WTC11 (cell line): ENCODE measurements at regions not wholly inside any gene's neighbourhood (a gene's known extent, or its start where the extent isn't known, plus 50 kb on each side); places are given as distances from the start of the nearest gene placed in this dataset.

Experiments used
- ATAC-seq: fragments of 200-7000 bp; cut with Tn5 transposase; 2 replicates; pipeline ENCODE4 v1.10.0; 2021; ENCODE audit warnings: mild to moderate bottlenecking, moderate library complexity
- CTCF ChIA-PET: fragments of 300-600 bp; sonication (Branson Sonifier 250); formaldehyde crosslinking; loops from one replicate; lab custom pipeline; 2021; ENCODE audit warnings: antibody characterized with exemption; lab: Charles Lee
- POLR2A ChIA-PET: fragments of 350-600 bp; sonication (Branson Sonifier 250); formaldehyde crosslinking; loops from one replicate; lab custom pipeline; 2021; ENCODE audit warnings: antibody characterized with exemption; lab: Charles Lee
- DNase-seq: peaks from one replicate; pipeline ENCODE4 v3.0.0; 2021; ENCODE audit warnings: low spot score
- H3K27ac Mint-ChIP-seq: 2 replicates; pipeline ENCODE4 v1.8.0; 2021; ENCODE audit warnings: mixed read lengths
- H3K27me3 Mint-ChIP-seq: 2 replicates; pipeline ENCODE4 v1.8.0; 2021; ENCODE audit warnings: low read depth, mild to moderate bottlenecking, moderate library complexity, mixed read lengths
- H3K36me3 Mint-ChIP-seq: 2 replicates; pipeline ENCODE4 v1.8.0; 2021; ENCODE audit warnings: mixed read lengths
- H3K4me1 Mint-ChIP-seq: 2 replicates; pipeline ENCODE4 v1.8.0; 2022; ENCODE audit warnings: mixed read lengths
- H3K4me3 Mint-ChIP-seq: 2 replicates; pipeline ENCODE4 v1.8.0; 2021; ENCODE audit warnings: mild to moderate bottlenecking, moderate library complexity, mixed read lengths
- H3K9me3 Mint-ChIP-seq: 2 replicates; pipeline ENCODE4 v1.8.0; 2021; ENCODE audit warnings: mixed read lengths
- CDX4 ChIP-seq: fragments of 250-450 bp; sonication (Bioruptor Pico); IDR thresholded peaks from 2 replicates; pipeline ENCODE4 v1.9.0; 2021; ENCODE audit warnings: moderate library complexity, mild to moderate bottlenecking, inconsistent platforms, borderline replicate concordance
- CREM ChIP-seq: sonication (generic); formaldehyde crosslinking; IDR thresholded peaks from 2 replicates; pipeline ENCODE4 v1.8.1; 2022; ENCODE audit warnings: mild to moderate bottlenecking, missing genetic modification reagents, moderate library complexity
- ETV6 ChIP-seq: sonication (generic); formaldehyde crosslinking; IDR thresholded peaks from 2 replicates; pipeline ENCODE4 v1.8.1; 2022; ENCODE audit warnings: mild to moderate bottlenecking, missing genetic modification reagents
- KAT7 ChIP-seq: sonication (generic); formaldehyde crosslinking; IDR thresholded peaks from 2 replicates; pipeline ENCODE4 v1.8.1; 2023; ENCODE audit warnings: missing genetic modification reagents, mild to moderate bottlenecking, borderline replicate concordance
- NR3C1 ChIP-seq: sonication (generic); formaldehyde crosslinking; conservative IDR thresholded peaks from 2 replicates; pipeline ENCODE4 v1.8.1; 2023; ENCODE audit warnings: low read depth, mild to moderate bottlenecking, missing genetic modification reagents
- PRRX2 ChIP-seq: fragments of 250-450 bp; sonication (Bioruptor Pico); IDR thresholded peaks from 2 replicates; pipeline ENCODE4 v1.8.0; 2021; ENCODE audit warnings: mild to moderate bottlenecking
- RELA ChIP-seq: sonication (generic); formaldehyde crosslinking; IDR thresholded peaks from 2 replicates; pipeline ENCODE4 v1.8.1; 2022; ENCODE audit warnings: missing genetic modification reagents, mild to moderate bottlenecking, borderline replicate concordance
- SP1 ChIP-seq: sonication (generic); formaldehyde crosslinking; conservative IDR thresholded peaks from 2 replicates; pipeline ENCODE4 v1.8.1; 2022; ENCODE audit warnings: missing genetic modification reagents
- TEAD1 ChIP-seq: sonication (generic); formaldehyde crosslinking; IDR thresholded peaks from 2 replicates; pipeline ENCODE4 v1.8.0; 2022; ENCODE audit warnings: mild to moderate bottlenecking, missing genetic modification reagents
- ZBTB43 ChIP-seq: sonication (generic); formaldehyde crosslinking; IDR thresholded peaks from 2 replicates; pipeline ENCODE4 v1.8.1; 2023; ENCODE audit warnings: mild to moderate bottlenecking, missing genetic modification reagents
- ZNF138 ChIP-seq: sonication (generic); formaldehyde crosslinking; conservative IDR thresholded peaks from 2 replicates; pipeline ENCODE4 v1.8.1; 2022; ENCODE audit warnings: mild to moderate bottlenecking, moderate library complexity, missing genetic modification reagents
- ZNF219 ChIP-seq: sonication (generic); formaldehyde crosslinking; IDR thresholded peaks from 2 replicates; pipeline ENCODE4 v1.8.0; 2023; ENCODE audit warnings: missing genetic modification reagents, mild to moderate bottlenecking, borderline replicate concordance
- ZNF232 ChIP-seq: sonication (generic); formaldehyde crosslinking; IDR thresholded peaks from 2 replicates; pipeline ENCODE4 v1.8.0; 2022; ENCODE audit warnings: mild to moderate bottlenecking, missing genetic modification reagents
- ZNF423 ChIP-seq: fragments of 250-450 bp; sonication (Bioruptor Pico); IDR thresholded peaks from 2 replicates; pipeline ENCODE4 v2.1.2; 2022; ENCODE audit warnings: mild to moderate bottlenecking, moderate library complexity
- TF ChIP-seq, protein P1 (sequence below): sonication (generic); formaldehyde crosslinking; IDR thresholded peaks from 2 replicates; pipeline ENCODE4 v1.8.0; 2022; ENCODE audit warnings: mild to moderate bottlenecking, missing genetic modification reagents
- TF ChIP-seq, protein P2 (sequence below): sonication (generic); formaldehyde crosslinking; IDR thresholded peaks from 2 replicates; pipeline ENCODE4 v1.8.0; 2023; ENCODE audit warnings: mild to moderate bottlenecking, missing genetic modification reagents
- TF ChIP-seq, protein P3 (sequence below): sonication (generic); formaldehyde crosslinking; IDR thresholded peaks from 2 replicates; pipeline ENCODE4 v1.8.0; 2022; ENCODE audit warnings: mild to moderate bottlenecking, missing genetic modification reagents
- TF ChIP-seq, protein P4 (sequence below): fragments of 250-450 bp; sonication (Bioruptor Pico); IDR thresholded peaks from 2 replicates; pipeline ENCODE4 v1.9.0; 2021; ENCODE audit warnings: mild to moderate bottlenecking
- TF ChIP-seq, protein P5 (sequence below): sonication (generic); formaldehyde crosslinking; conservative IDR thresholded peaks from 2 replicates; pipeline ENCODE4 v1.8.1; 2022; ENCODE audit warnings: mild to moderate bottlenecking, missing genetic modification reagents

DNA sequence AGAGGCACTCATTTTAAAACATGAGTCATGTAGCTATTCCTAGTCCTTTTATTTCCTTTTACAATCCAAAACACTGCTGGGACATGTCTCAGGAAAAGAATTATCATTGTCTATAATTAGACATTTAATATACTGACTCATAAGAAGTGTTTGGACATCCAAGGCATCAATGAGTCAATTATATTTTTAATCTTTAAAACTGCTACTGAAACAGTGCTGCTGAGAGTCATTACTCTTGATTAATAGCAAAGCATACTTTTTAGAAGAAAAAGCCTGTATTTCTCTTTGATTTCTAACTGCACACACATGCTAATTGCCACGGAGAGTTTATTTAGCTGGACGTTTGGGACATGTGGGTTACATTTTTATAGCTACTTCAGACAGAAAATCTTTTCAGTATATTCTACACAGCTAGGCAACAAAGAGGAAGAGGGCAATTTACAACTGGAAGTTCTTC is 1249.0 kb upstream of the CDH18 start (continued):
- TF ChIP-seq, protein P1, sequence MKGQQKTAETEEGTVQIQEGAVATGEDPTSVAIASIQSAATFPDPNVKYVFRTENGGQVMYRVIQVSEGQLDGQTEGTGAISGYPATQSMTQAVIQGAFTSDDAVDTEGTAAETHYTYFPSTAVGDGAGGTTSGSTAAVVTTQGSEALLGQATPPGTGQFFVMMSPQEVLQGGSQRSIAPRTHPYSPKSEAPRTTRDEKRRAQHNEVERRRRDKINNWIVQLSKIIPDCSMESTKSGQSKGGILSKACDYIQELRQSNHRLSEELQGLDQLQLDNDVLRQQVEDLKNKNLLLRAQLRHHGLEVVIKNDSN (CRISPR knock-in tag): no peak
- no peak for TF ChIP-seq CDX4 (CRISPR knock-in tag)
- TF ChIP-seq, protein P2, sequence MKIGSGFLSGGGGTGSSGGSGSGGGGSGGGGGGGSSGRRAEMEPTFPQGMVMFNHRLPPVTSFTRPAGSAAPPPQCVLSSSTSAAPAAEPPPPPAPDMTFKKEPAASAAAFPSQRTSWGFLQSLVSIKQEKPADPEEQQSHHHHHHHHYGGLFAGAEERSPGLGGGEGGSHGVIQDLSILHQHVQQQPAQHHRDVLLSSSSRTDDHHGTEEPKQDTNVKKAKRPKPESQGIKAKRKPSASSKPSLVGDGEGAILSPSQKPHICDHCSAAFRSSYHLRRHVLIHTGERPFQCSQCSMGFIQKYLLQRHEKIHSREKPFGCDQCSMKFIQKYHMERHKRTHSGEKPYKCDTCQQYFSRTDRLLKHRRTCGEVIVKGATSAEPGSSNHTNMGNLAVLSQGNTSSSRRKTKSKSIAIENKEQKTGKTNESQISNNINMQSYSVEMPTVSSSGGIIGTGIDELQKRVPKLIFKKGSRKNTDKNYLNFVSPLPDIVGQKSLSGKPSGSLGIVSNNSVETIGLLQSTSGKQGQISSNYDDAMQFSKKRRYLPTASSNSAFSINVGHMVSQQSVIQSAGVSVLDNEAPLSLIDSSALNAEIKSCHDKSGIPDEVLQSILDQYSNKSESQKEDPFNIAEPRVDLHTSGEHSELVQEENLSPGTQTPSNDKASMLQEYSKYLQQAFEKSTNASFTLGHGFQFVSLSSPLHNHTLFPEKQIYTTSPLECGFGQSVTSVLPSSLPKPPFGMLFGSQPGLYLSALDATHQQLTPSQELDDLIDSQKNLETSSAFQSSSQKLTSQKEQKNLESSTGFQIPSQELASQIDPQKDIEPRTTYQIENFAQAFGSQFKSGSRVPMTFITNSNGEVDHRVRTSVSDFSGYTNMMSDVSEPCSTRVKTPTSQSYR (CRISPR knock-in tag): no peak
- TF ChIP-seq ZNF423: no peak
- TF ChIP-seq NR3C1 (CRISPR knock-in tag): no peak
- TF ChIP-seq, all 79 proteins: peak for 0

- no peak for ATAC-seq
- CTCF ChIA-PET: no interaction called here
- no peak overlapping the region for H3K4me3 Mint-ChIP-seq
- peaks cover 12% of the 10 kb centered on the region for H3K4me1 Mint-ChIP-seq
- no peak overlapping the region for H3K27ac Mint-ChIP-seq
- no peaks in the 10 kb centered on the region for H3K36me3 Mint-ChIP-seq
- DNase-seq: no peak
- POLR2A ChIA-PET: no interaction called here
- H3K9me3 Mint-ChIP-seq: peaks cover 4% of the 10 kb centered on the region; the same call in 1 of the 2 replicates
- H3K27me3 Mint-ChIP-seq: no peaks in the 10 kb centered on the region
- TF ChIP-seq TEAD1 (CRISPR knock-in tag): no peak
- TF ChIP-seq ZNF232: no peak
- no peak for TF ChIP-seq KAT7
- TF ChIP-seq ETV6 (CRISPR knock-in tag): no peak
- no peak for TF ChIP-seq PRRX2 (CRISPR knock-in tag)
- no peak for TF ChIP-seq CREM (CRISPR knock-in tag)
- TF ChIP-seq, protein P3, sequence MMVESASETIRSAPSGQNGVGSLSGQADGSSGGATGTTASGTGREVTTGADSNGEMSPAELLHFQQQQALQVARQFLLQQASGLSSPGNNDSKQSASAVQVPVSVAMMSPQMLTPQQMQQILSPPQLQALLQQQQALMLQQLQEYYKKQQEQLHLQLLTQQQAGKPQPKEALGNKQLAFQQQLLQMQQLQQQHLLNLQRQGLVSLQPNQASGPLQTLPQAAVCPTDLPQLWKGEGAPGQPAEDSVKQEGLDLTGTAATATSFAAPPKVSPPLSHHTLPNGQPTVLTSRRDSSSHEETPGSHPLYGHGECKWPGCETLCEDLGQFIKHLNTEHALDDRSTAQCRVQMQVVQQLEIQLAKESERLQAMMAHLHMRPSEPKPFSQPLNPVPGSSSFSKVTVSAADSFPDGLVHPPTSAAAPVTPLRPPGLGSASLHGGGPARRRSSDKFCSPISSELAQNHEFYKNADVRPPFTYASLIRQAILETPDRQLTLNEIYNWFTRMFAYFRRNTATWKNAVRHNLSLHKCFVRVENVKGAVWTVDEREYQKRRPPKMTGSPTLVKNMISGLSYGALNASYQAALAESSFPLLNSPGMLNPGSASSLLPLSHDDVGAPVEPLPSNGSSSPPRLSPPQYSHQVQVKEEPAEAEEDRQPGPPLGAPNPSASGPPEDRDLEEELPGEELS: no peak
- TF ChIP-seq RELA: no peak
- TF ChIP-seq SP1 (CRISPR knock-in tag): no peak
- TF ChIP-seq, protein P4, sequence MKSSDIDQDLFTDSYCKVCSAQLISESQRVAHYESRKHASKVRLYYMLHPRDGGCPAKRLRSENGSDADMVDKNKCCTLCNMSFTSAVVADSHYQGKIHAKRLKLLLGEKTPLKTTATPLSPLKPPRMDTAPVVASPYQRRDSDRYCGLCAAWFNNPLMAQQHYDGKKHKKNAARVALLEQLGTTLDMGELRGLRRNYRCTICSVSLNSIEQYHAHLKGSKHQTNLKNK (CRISPR knock-in tag): no peak
- TF ChIP-seq ZNF138: no peak
- no peak for TF ChIP-seq ZBTB43 (CRISPR knock-in tag)
- TF ChIP-seq, protein P5, sequence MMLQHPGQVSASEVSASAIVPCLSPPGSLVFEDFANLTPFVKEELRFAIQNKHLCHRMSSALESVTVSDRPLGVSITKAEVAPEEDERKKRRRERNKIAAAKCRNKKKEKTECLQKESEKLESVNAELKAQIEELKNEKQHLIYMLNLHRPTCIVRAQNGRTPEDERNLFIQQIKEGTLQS (CRISPR knock-in tag): no peak
- TF ChIP-seq ZNF219 (CRISPR knock-in tag): no peak
These were observed 1248.1 kb upstream of the CDH18 start for GRCh38 chr5:21236104-21236503.
